GM12878 (cell line): ENCODE measurements at regions not wholly inside any gene's neighbourhood (a gene's known extent, or its start where the extent isn't known, plus 50 kb on each side); places are given as distances from the start of the nearest gene placed in this dataset.

Source experiments
- ATAC-seq: fragments of 200-7000 bp; cut with Tn5 transposase; 3 replicates; pipeline ENCODE4 v1.9.1; 2020; ENCODE audit warnings: mild to moderate bottlenecking, moderate library complexity
- BruUV-seq: library from RNA; stranded (reverse); fragments of 400-500 nt; replicated peaks from 2 replicates; lab custom pipeline; 2021; lab: Mats Ljungman, UMichigan
- CTCF ChIA-PET: fragments of 300-600 bp; sonication (Branson Sonifier 250); formaldehyde crosslinking; extraction: SDS; loops from one replicate; lab custom pipeline; 2021; ENCODE audit warnings: inconsistent platforms; lab: Yijun Ruan, JAX
- POLR2A ChIA-PET: fragments of 350-600 bp; formaldehyde crosslinking; extraction: SDS; loops from one replicate; lab custom pipeline; 2021; ENCODE audit warnings: inconsistent platforms; lab: Charles Lee
- RAD21 ChIA-PET: fragments of 300-600 bp; sonication (Branson Sonifier 250); formaldehyde crosslinking; loops from one replicate; lab custom pipeline; 2023; ENCODE audit warnings: antibody characterized with exemption; ENCODE audit not compliant: unreplicated experiment; lab: Charles Lee
- SMC1A ChIA-PET: fragments of 300-600 bp; sonication (Branson Sonifier 250); formaldehyde crosslinking; loops from one replicate; lab custom pipeline; 2023; ENCODE audit not compliant: unreplicated experiment, uncharacterized antibody; lab: Charles Lee
- DNase-seq: peaks from one replicate; pipeline ENCODE4 v3.0.0-alpha.2; 2011; ENCODE audit warnings: low read depth, low spot score
- FAIRE-seq: peaks from 3 replicates; lab custom pipeline; 2011; peaks lifted over from hg19 to GRCh38; lab: Jason Lieb, UNC
- H2AFZ ChIP-seq: 2 replicates; pipeline ENCODE4 v1.6.0; 2011; ENCODE audit warnings: low read depth, low read length, control low read depth; ENCODE audit not compliant: control insufficient read depth
- H3K27ac ChIP-seq: 2 replicates; pipeline ENCODE4 v1.5.1; 2011; ENCODE audit warnings: control low read depth; ENCODE audit not compliant: control insufficient read depth, insufficient read depth
- H3K27me3 ChIP-seq, 2 experiments: replicated peaks in 1 of 2; 2 replicates each; pipeline versions ENCODE4 v1.6.0 to v1.6.1; 2011; ENCODE audit warnings: low read length in 1 of 2; ENCODE audit not compliant: control insufficient read depth in 2 of 2, insufficient read depth in 2 of 2
- H3K36me3 ChIP-seq, 2 experiments: 2 replicates each; pipeline ENCODE4 v1.5.1; 2011; ENCODE audit warnings: low read length in 1 of 2; ENCODE audit not compliant: control insufficient read depth in 2 of 2, insufficient read depth in 2 of 2
- H3K4me1 ChIP-seq: 2 replicates; pipeline ENCODE4 v1.6.1; 2011; ENCODE audit warnings: mild to moderate bottlenecking, low read length, moderate library complexity, mixed read lengths; ENCODE audit not compliant: control insufficient read depth, insufficient read depth
- H3K4me2 ChIP-seq: 2 replicates; pipeline ENCODE4 v1.6.0; 2011; ENCODE audit warnings: control low read depth; ENCODE audit not compliant: control insufficient read depth, insufficient read depth
- H3K4me3 ChIP-seq: fragments of 200-600 bp; sonication (generic); 2 replicates; pipeline ENCODE4 v1.5.1; 2016
- H3K79me2 ChIP-seq: 2 replicates; pipeline ENCODE4 v1.6.0; 2011; ENCODE audit warnings: low read length; ENCODE audit not compliant: control insufficient read depth, insufficient read depth
- H3K9ac ChIP-seq: 2 replicates; pipeline ENCODE4 v1.8.0; 2011; ENCODE audit warnings: low read length, control low read depth, mixed read lengths; ENCODE audit not compliant: control insufficient read depth, insufficient read depth
- H3K9me3 ChIP-seq: replicated peaks from 3 replicates; pipeline ENCODE4 v1.5.1; 2011; ENCODE audit warnings: mild to moderate bottlenecking, low read length; ENCODE audit not compliant: control insufficient read depth, insufficient read depth
- H4K20me1 ChIP-seq: 2 replicates; pipeline ENCODE4 v1.6.0; 2011; ENCODE audit not compliant: control insufficient read depth, insufficient read depth
- DPF2 ChIP-seq: fragments of 450-650 bp; IDR thresholded peaks from 2 replicates; pipeline ENCODE4 v1.6.1; 2017; ENCODE audit warnings: mild to moderate bottlenecking
- HDAC6 ChIP-seq: fragments of 200-600 bp; sonication (generic); IDR thresholded peaks from one replicate; pipeline ENCODE4 v1.8.0; 2017; ENCODE audit warnings: antibody characterized with exemption; ENCODE audit not compliant: unreplicated experiment
- IKZF2 ChIP-seq, 2 experiments: fragments of 450-650 bp; IDR thresholded peaks; 2 replicates each; pipeline ENCODE4 v1.6.1; 2017; ENCODE audit warnings: mild to moderate bottlenecking in 2 of 2, moderate library complexity in 2 of 2
- LARP7 ChIP-seq: fragments of 450-650 bp; IDR thresholded peaks from 2 replicates; pipeline ENCODE4 v1.6.1; 2017; ENCODE audit warnings: mild to moderate bottlenecking
- NFXL1 ChIP-seq: fragments of 450-650 bp; IDR thresholded peaks from 2 replicates; pipeline ENCODE4 v1.6.1; 2017; ENCODE audit warnings: antibody characterized with exemption, mild to moderate bottlenecking, borderline replicate concordance
- PAX5 ChIP-seq: IDR thresholded peaks from 2 replicates; pipeline ENCODE4 v1.6.1; 2011; ENCODE audit warnings: low read depth, low read length, borderline replicate concordance
- POLR2AphosphoS2 ChIP-seq: IDR thresholded peaks from 2 replicates; pipeline ENCODE4 v1.6.1; 2011; ENCODE audit warnings: low read depth, mild to moderate bottlenecking, low read length, improper control_type of control experiment, moderate library complexity
- RB1 ChIP-seq: fragments of 450-650 bp; formaldehyde crosslinking; IDR thresholded peaks from 2 replicates; pipeline ENCODE4 v1.6.1; 2017; ENCODE audit warnings: mild to moderate bottlenecking, borderline replicate concordance
- SMAD5 ChIP-seq: IDR thresholded peaks from 2 replicates; pipeline ENCODE4 v1.6.1; 2016; ENCODE audit warnings: antibody characterized with exemption, low read depth
- SRF ChIP-seq, 2 experiments: IDR thresholded peaks; 2 replicates each; pipeline ENCODE4 v1.6.1; 2011; ENCODE audit warnings: low read depth in 2 of 2, low read length in 2 of 2, mild to moderate bottlenecking in 1 of 2, moderate library complexity in 1 of 2
- SUPT20H ChIP-seq: IDR thresholded peaks from 2 replicates; pipeline ENCODE4 v1.6.1; 2011; ENCODE audit warnings: low read depth, mild to moderate bottlenecking, low read length, moderate library complexity, borderline replicate concordance; ENCODE audit not compliant: control insufficient read depth
- SUZ12 ChIP-seq: fragments of 200-600 bp; sonication (generic); IDR thresholded peaks from one replicate; pipeline ENCODE4 v1.6.1; 2018; ENCODE audit warnings: antibody characterized with exemption, mild to moderate bottlenecking; ENCODE audit not compliant: unreplicated experiment
- WGBS: methylation state at CpG from one replicate; pipeline ENCODE4 v1.1.6; 2016; ENCODE audit warnings: low lambda C conversion rate; ENCODE audit not compliant: insufficient replicate concordance, insufficient coverage; ENCODE audit errors: missing lambda C conversion rate; 5-methylcytosine and 5-hydroxymethylcytosine counted together
- in situ Hi-C: fragments of 300-500 bp; cut with MboI; formaldehyde crosslinking; loops from 9 replicates; pipeline ENCODE4 v1.14.3; 2018; ENCODE audit warnings: mixed read lengths
- intact Hi-C: fragments of 100-400 bp; cut with micrococcal nuclease; formaldehyde crosslinking; loops from one replicate; pipeline ENCODE4 v1.14.2; 2022; ENCODE audit not compliant: unreplicated experiment
- TF ChIP-seq, protein P1 (sequence below): IDR thresholded peaks from 2 replicates; pipeline ENCODE4 v1.6.1; 2012; ENCODE audit warnings: low read depth, low read length, improper control_type of control experiment

DNA sequence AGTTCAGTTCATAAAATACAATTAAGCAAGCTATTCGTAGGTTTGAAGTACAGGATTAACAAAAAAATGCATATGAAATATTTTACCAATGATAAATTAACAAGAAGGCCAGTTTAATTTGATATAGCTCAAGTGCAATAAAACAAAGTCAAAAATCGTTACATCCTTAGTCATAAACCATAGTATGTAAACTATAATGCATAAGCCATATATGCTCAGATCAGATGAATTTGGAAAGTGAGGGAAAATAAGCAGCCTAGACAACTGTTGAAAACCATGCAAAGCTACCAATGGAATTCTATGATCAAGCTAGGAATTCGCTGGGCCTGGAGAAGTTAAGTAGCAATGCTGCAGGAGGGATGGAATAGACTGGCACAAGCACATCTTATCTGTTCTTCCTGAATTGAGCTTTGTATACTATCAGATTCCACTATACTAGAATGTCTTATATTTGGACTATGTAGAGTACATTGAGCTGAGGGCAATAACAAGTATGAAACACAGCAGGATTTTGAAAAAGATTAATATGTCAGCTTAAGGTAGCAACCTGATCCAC lies 682.0 kb downstream of the IRS1 start (continued):
- TF ChIP-seq SUPT20H (no peak), RB1 (no peak), SMAD5 (no peak), POLR2AphosphoS2 (no peak)

DNA sequence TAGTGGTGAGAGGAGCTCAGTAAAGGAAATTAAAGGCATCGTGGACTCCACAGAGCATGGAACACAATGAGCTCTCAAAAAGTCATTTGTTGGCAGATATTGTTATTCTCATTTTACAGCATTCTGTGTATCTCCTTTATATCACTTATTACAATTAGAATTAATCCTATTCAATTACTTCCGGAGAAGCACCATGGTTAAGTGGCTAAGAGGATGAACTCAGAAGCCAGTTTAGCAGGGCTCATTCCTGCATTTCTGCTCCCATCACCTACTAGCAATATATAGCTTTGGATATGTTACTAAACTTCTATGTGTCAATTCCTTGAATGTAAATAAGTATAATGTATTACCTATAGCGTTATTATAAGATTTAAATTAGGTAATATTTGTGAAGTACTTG lies 683.3 kb downstream of the IRS1 start:
- H3K4me1 ChIP-seq: no peaks in the 10 kb centered on the region
- no TSS peak for BruUV-seq
- H3K27me3 ChIP-seq: no peaks in the 10 kb centered on the region
- no peak for TF ChIP-seq PAX5
- no peak for TF ChIP-seq LARP7
- no peak for TF ChIP-seq DPF2
- TF ChIP-seq, protein P1, sequence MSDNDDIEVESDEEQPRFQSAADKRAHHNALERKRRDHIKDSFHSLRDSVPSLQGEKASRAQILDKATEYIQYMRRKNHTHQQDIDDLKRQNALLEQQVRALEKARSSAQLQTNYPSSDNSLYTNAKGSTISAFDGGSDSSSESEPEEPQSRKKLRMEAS: no peak
- no peak for TF ChIP-seq SUZ12
- no peak for TF ChIP-seq HDAC6
- no peak for TF ChIP-seq SRF (IDR thresholded peaks at IDR 0.05; ENCODE audit: low read depth in 2 of 2, low read length in 2 of 2)
- TF ChIP-seq NFXL1: no peak
- TF ChIP-seq IKZF2 (IDR thresholded peaks at IDR 0.05): no peak
- DNase-seq: no peak
- in situ Hi-C loops (no loop called here), intact Hi-C loops (no loop called here)
- no peak overlapping the region for H2AFZ ChIP-seq
- ATAC-seq: no peak
- SMC1A ChIA-PET: no interaction called here
- H3K9ac ChIP-seq: no peak overlapping the region
- H3K36me3 ChIP-seq: no peaks in the 10 kb centered on the region
- CTCF ChIA-PET: interaction anchor here (0.8 kb wide), 1 partner anchor 37 kb away, joined by 3 read pairs; no protein-coding TSS in a partner anchor
- RAD21 ChIA-PET: no interaction called here
- no peak overlapping the region for H3K4me2 ChIP-seq
- WGBS: 33% methylated on average over 3 of the region's 3 CpGs
- FAIRE-seq: no peak
- no peaks in the 10 kb centered on the region for H3K9me3 ChIP-seq
- no peak overlapping the region for H3K27ac ChIP-seq
- H3K4me3 ChIP-seq: no peak overlapping the region
- no peaks in the 10 kb centered on the region for H3K79me2 ChIP-seq
- POLR2A ChIA-PET: no interaction called here
- H4K20me1 ChIP-seq: no peaks in the 10 kb centered on the region
